ENCODE measurements at regions not wholly inside any gene's neighbourhood (a gene's known extent, or its start where the extent isn't known, plus 50 kb on each side); places are given as distances from the start of the nearest gene placed in this dataset.

- no peak for TF ChIP-seq CTCF (conservative IDR thresholded peaks at IDR 0.05 in 1 of 2, IDR thresholded peaks at IDR 0.05 in 1 of 2; ENCODE audit: low read depth in 1 of 2, low read length in 2 of 2)
- TF ChIP-seq EZH2 (IDR thresholded peaks at IDR 0.05; ENCODE audit: low read length, missing control alignments) = no peak
Measured at GRCh38 chr5:86675311-86675710, 57.6 kb downstream of the COX7C start.
